Stimulated activated CD4-positive, alpha-beta T cell treated with anti-CD3 and anti-CD28 coated beads, Interleukin-15, amount 100 ng/mL, for 24 hours (primary cell): ENCODE measurements at regions not wholly inside any gene's neighbourhood (a gene's known extent, or its start where the extent isn't known, plus 50 kb on each side); places are given as distances from the start of the nearest gene placed in this dataset.
"Not testable (repeated sequence)": the region's sequence is repeated elsewhere in the genome, so short reads cannot be mapped to it uniquely, and the experiment has no call there.

Source experiments
- DNase-seq: peaks from one replicate; pipeline ENCODE4 v3.0.0-alpha.2; 2020

DNA sequence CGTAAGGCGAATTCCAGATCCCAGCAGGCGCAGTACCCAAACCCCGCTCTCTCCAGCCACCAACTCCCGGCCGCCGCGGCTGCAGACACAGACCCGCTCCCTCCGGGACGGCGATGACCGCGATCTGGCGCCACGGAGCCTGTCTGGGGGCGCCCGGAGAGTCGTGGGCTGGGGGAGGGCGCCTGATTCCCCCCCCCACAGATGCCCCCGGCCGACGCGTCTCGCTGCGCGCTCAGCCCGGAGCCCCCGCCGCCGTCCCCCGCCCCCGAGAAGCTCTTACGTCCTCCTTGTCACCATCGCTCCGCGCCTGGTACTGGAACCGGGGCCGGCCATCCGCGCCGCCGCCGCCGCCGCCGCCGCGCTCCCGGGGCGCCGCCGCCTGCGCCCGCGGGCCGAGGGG is 173.6 kb downstream of the ATP6V0E2 start:
- DNase-seq, result peak; percentile 30

DNA sequence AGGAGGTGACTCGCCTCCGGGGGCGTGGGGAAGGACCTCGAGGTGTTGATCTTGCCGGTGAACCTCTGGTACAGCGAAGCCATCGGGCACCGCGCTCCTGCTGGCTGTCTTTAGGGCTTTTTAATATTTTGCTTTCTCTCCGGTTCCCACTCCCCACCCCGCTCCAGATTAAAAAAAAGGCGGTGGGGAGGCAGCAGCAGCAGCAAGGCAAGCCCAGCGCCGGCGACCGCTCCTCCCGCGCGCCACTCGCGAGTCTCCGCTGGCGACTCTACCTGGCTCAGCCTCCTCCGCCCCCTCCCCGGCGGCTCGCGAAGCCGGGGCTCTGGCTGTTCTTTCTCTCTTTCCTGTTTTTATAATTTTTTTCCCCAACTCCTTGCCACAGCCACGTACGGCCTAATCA is 174.0 kb downstream of the ATP6V0E2 start:
- DNase-seq, result peak; percentile 30

- DNase-seq, result peak; percentile 18
Observed at GRCh38 chr7:150048244-150049011, 174.7 kb downstream of the ATP6V0E2 start.

DNA sequence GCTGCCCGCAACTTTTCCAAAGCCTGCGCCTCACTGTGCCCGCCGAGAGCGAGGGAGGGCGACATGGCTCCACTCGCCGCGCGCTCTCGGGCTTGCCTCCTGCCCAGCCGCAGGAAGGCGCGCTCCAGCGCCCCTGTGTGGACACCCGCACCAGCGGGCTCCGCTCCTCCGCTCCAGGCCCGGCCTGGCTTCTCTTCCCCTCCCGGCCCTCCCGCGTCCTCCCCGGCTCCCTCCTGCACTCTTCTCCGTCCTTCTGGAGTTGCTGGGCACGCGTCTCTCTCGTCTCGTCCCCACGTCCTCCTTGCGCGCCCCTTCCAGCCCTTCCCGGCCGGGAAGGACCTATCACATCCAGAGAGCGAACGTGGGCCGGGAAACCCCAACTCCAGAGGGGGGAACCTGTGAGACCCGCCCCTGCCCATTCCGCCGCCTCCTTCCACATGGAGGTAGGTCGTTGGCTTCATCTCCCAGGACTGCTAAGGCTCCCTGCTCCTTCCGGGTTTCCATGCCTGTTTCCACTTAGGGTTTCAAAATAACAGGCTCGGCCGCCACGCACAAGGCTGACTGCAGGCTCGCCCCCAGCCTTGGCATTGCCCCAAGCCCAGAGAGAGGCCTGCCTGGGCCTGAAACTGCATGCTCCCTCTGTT is 175.4 kb downstream of the ATP6V0E2 start:
- DNase-seq, result peak; percentile 11

DNA sequence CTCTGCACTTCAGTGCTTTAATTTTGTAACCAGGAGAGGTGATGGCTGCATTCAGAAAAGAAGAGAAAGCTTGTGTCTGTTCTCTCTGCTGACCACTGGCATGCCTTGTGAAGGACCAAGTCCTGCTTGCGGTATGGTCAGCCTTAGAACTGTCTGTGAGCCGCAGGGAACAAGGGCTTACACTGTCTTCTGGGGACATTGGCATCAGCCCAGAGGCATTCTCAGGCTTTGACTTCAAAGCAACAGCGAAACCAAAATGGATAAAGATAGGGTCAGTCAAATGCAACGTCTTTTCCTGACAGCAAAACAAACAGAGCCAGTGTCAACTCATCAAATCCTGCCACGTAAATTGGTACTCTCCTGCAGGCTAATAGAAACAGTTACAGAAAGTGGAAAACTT is 179.6 kb downstream of the ATP6V0E2 start:
- DNase-seq, result not testable (repeated sequence)

- DNase-seq, result not testable (repeated sequence)
Observed at GRCh38 chr7:150054242-150054641, 180.5 kb downstream of the ATP6V0E2 start.

GRCh38 chr7:150060259-150061221 is 186.8 kb downstream of the ATP6V0E2 start:
- DNase-seq, result peak; percentile 95

- not testable (repeated sequence) for DNase-seq
Observed at GRCh38 chr7:150063195-150063594, 189.4 kb downstream of the ATP6V0E2 start.

GRCh38 chr7:150069555-150070313 is 196.0 kb downstream of the ATP6V0E2 start:
- DNase-seq, result not testable (repeated sequence)

- not testable (repeated sequence) for DNase-seq
Observed at GRCh38 chr7:150077543-150077942, 203.8 kb downstream of the ATP6V0E2 start.

DNA sequence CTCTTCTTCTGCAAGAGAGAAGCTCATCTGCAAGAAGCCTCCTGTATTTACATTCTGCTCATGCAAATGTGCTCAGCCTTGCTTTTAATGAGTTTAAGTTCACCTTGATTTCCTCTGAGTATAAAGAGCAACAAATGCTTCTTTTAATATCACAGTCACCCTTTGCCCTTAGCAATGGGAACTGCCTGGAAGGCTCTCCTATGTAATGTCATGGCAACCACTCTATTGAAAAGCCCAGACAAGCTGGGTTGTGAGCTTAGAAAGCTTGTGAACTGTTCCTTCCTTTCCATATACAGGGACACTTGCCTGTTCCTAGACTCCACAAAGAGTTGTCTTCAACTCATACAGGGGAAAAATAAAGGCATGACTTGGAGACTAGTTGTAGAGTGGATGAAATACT is 208.1 kb downstream of the ATP6V0E2 start:
- DNase-seq, result not testable (repeated sequence)

DNA sequence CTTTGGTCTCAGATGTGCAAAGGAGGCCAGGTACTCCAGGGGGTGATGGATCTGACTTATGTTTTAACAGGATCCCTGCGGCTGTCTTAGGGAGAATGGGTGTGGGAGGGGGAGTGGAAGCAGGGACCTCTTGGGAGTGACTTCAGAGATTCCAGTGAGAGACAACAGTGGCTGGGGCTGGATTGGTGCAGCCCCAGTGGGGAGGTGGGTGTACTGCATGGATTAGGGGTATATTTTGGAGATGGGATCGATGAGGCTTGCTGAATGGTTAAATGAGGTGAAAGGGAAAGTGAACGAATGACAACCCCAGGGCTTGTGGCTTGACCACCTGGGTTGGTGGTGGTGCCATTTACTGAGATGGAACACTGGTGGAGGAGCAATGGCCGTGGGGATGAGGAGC is 211.0 kb downstream of the ATP6V0E2 start:
- DNase-seq, result not testable (repeated sequence)

- DNase-seq, result not testable (repeated sequence)
Observed at GRCh38 chr7:150087478-150087877, 213.7 kb downstream of the ATP6V0E2 start.

DNA sequence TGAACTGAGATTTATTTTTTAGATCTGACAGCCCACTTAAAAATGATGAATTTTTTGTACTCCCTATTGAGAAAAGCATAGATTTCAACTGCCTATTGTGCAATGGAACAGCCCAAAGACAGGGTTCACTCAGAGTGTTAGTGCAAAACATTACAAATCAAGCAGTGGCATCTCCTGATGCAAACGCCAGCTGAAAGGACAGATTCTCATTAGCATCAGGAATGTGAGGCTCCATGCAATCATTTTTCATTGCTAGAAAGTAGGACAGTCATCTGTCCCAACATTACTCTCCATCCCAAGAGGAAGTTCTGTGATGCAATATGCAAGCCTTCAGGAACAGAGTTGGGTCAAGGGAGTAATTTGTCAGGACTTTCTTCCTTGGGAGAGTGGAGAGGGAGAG is 215.4 kb downstream of the ATP6V0E2 start:
- not testable (repeated sequence) for DNase-seq

GRCh38 chr7:150090776-150091175 is 217.0 kb downstream of the ATP6V0E2 start:
- DNase-seq, result not testable (repeated sequence)

- not testable (repeated sequence) for DNase-seq
Observed at GRCh38 chr7:150093897-150094296, 220.1 kb downstream of the ATP6V0E2 start.

DNA sequence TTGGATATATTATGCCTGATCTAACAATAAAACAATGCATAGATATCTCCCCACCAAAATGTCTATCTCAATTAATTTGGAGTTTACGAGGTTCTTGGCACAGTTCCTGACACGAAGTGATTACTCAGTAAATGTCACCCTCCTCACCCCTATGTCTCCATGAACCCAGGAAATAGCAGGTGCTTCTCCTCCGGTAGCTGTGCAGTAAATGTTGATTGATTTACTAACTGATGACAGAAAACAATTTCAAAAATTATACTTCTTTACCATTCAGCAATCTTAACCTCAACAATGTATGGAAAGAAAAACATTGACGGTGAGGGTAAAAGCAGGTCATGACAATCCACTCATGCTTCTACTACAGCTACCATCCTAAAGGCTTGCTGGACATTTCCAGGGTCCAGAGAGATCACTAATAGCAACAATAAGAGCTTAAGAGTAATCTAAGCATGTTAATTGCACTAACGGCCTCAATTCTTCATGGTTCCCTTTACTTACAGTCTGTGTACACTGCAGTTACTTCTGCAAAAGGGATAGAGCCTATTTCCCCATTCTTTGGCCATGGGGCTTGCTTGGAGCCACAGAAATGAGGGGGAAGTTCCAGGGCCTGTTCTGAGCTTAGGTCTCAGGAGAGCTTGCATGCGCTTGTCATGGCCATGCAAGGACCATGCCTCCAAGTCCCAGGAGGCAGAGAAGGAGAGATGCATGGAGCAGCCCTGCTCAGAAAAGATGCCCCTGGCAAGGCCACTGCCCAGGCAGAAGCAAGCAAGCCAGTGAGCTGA is 222.6 kb downstream of the ATP6V0E2 start:
- not testable (repeated sequence) for DNase-seq

DNA sequence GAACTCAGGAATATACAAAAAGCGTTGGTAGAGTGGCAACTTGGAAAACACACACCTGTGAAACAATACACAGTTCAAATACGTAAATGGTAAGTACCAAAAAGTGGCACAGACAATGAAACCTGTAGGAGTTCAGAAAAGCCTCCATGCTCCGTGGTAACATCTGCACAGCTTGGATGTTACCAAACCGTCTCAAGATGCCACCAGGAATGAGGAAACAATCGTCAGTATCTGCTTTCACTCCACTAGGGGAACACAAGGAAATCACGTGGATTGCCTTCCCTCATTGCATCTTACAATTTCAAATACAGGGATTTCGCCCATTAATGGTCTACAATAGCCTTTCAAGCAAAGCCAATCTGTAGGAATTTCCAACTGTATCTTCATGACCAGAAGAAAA is 224.6 kb upstream of the LRRC61 start:
- DNase-seq, result not testable (repeated sequence)

GRCh38 chr7:150101282-150101681 is 221.9 kb upstream of the LRRC61 start:
- not testable (repeated sequence) for DNase-seq

- DNase-seq, result not testable (repeated sequence)
Observed at GRCh38 chr7:150107283-150107682, 215.9 kb upstream of the LRRC61 start.

GRCh38 chr7:150110375-150110820 is 212.8 kb upstream of the LRRC61 start:
- peak; percentile 59 for DNase-seq
